Trophoblast cell (in vitro differentiated cells and primary cell): ENCODE measurements at regions not wholly inside any gene's neighbourhood (a gene's known extent, or its start where the extent isn't known, plus 50 kb on each side); places are given as distances from the start of the nearest gene placed in this dataset.
"Not testable (repeated sequence)": the region's sequence is repeated elsewhere in the genome, so short reads cannot be mapped to it uniquely, and the experiment has no call there.

Experiments used
- DNase-seq, 2 donors: peaks; one replicate each; pipeline ENCODE4 v3.0.0-alpha.2; 2016
- H2AFZ ChIP-seq: 2 replicates; pipeline ENCODE4 v1.6.1; 2013; ENCODE audit warnings: low read length, moderate library complexity, mild to moderate bottlenecking; ENCODE audit not compliant: insufficient read depth, poor library complexity
- H2AK5ac ChIP-seq: 2 replicates; pipeline ENCODE4 v1.6.1; 2013; ENCODE audit warnings: mild to moderate bottlenecking, low read length
- H2BK120ac ChIP-seq: 2 replicates; pipeline ENCODE4 v1.6.1; 2013; ENCODE audit warnings: low read length, mild to moderate bottlenecking, moderate library complexity; ENCODE audit not compliant: insufficient read depth, poor library complexity
- H2BK12ac ChIP-seq: 2 replicates; pipeline ENCODE4 v1.6.1; 2013; ENCODE audit warnings: mild to moderate bottlenecking, low read length, moderate library complexity
- H2BK5ac ChIP-seq: 2 replicates; pipeline ENCODE4 v1.6.1; 2013; ENCODE audit warnings: low read length, low read depth, moderate library complexity, mild to moderate bottlenecking; ENCODE audit not compliant: poor library complexity
- H3K14ac ChIP-seq: 2 replicates; pipeline ENCODE4 v1.6.1; 2013; ENCODE audit warnings: mild to moderate bottlenecking, low read length
- H3K18ac ChIP-seq: 2 replicates; pipeline ENCODE4 v1.6.1; 2013; ENCODE audit warnings: mild to moderate bottlenecking, low read length
- H3K23ac ChIP-seq: 2 replicates; pipeline ENCODE4 v1.6.1; 2013; ENCODE audit warnings: low read length
- H3K27ac ChIP-seq: 2 replicates; pipeline ENCODE4 v1.5.1; 2013; ENCODE audit warnings: low read depth, mild to moderate bottlenecking, inconsistent platforms, low read length, moderate library complexity
- H3K27me3 ChIP-seq: 2 replicates; pipeline ENCODE4 v1.6.1; 2013; ENCODE audit warnings: inconsistent platforms, mild to moderate bottlenecking, low read length, moderate library complexity; ENCODE audit not compliant: insufficient read depth
- H3K36me3 ChIP-seq, 2 experiments: 1 replicate in 1 of 2; 2 replicates in 1 of 2; pipeline ENCODE4 v1.6.1; 2013; ENCODE audit warnings: low read length in 2 of 2, mild to moderate bottlenecking in 2 of 2, moderate library complexity in 1 of 2; ENCODE audit not compliant: insufficient read depth in 2 of 2, control insufficient read depth in 1 of 2
- H3K4ac ChIP-seq: 2 replicates; pipeline ENCODE4 v1.6.1; 2013; ENCODE audit warnings: low read depth, mild to moderate bottlenecking, low read length, moderate library complexity
- H3K4me1 ChIP-seq, 2 experiments: 1 replicate in 1 of 2; 2 replicates in 1 of 2; pipeline ENCODE4 v1.6.1; 2013; ENCODE audit warnings: low read length in 2 of 2, mild to moderate bottlenecking in 2 of 2, moderate library complexity in 1 of 2; ENCODE audit not compliant: insufficient read depth in 2 of 2, control insufficient read depth in 1 of 2
- H3K4me2 ChIP-seq: 2 replicates; pipeline ENCODE4 v1.6.1; 2013; ENCODE audit warnings: inconsistent platforms, mild to moderate bottlenecking, low read length, moderate library complexity
- H3K4me3 ChIP-seq: 2 replicates; pipeline ENCODE4 v1.5.1; 2013; ENCODE audit warnings: mild to moderate bottlenecking, low read depth, low read length, inconsistent platforms
- H3K79me1 ChIP-seq: one replicate; pipeline ENCODE4 v1.6.1; 2013; ENCODE audit warnings: low read length
- H3K79me2 ChIP-seq: 2 replicates; pipeline ENCODE4 v1.6.1; 2013; ENCODE audit warnings: low read length, mild to moderate bottlenecking; ENCODE audit not compliant: control insufficient read depth, insufficient read depth, poor library complexity
- H3K9ac ChIP-seq: 2 replicates; pipeline ENCODE4 v1.6.1; 2013; ENCODE audit warnings: mild to moderate bottlenecking, low read length
- H3K9me3 ChIP-seq: 2 replicates; pipeline ENCODE4 v1.6.1; 2013; ENCODE audit warnings: low read depth, mild to moderate bottlenecking, control low read depth, inconsistent platforms, low read length; ENCODE audit not compliant: insufficient read depth
- H4K12ac ChIP-seq: 2 replicates; pipeline ENCODE4 v1.6.1; 2013; ENCODE audit warnings: low read depth, mild to moderate bottlenecking, low read length, moderate library complexity
- H4K8ac ChIP-seq: 2 replicates; pipeline ENCODE4 v1.6.1; 2013; ENCODE audit warnings: low read depth, mild to moderate bottlenecking, low read length, moderate library complexity
- H4K91ac ChIP-seq: one replicate; pipeline ENCODE4 v1.6.1; 2013; ENCODE audit warnings: low read depth, mild to moderate bottlenecking, low read length, moderate library complexity
- WGBS: extraction: QIAGEN DNeasy Blood & Tissue Kit; methylation state at CpG from one replicate; pipeline ENCODE4 v1.1.7; 2013; ENCODE audit warnings: missing lambda C conversion rate; ENCODE audit not compliant: insufficient read length, insufficient coverage; ENCODE audit errors: extremely low coverage; 5-methylcytosine and 5-hydroxymethylcytosine counted together

- H3K4me2 ChIP-seq, H2BK5ac ChIP-seq, H3K23ac ChIP-seq, H3K27ac ChIP-seq, H3K4me1 ChIP-seq, H3K9ac ChIP-seq, H4K8ac ChIP-seq, H3K14ac ChIP-seq, DNase-seq, H3K79me2 ChIP-seq, H3K4me3 ChIP-seq, H2BK120ac ChIP-seq, H3K18ac ChIP-seq, H2AK5ac ChIP-seq, H3K9me3 ChIP-seq, H4K12ac ChIP-seq, H3K4ac ChIP-seq, H2BK12ac ChIP-seq, H3K36me3 ChIP-seq, H4K91ac ChIP-seq, H2AFZ ChIP-seq, H3K79me1 ChIP-seq, H3K27me3 ChIP-seq: not testable (repeated sequence)
- WGBS = no CpG with 5 or more reads among the region's 5 CpGs
Observed at GRCh38 chr15:84393966-84394365, 158.4 kb downstream of the GOLGA6L4 start.

GRCh38 chr15:84395384-84395783 lies 159.8 kb downstream of the GOLGA6L4 start:
- not testable (repeated sequence) for H3K27ac ChIP-seq, H3K4me3 ChIP-seq
- no CpG with 5 or more reads among the region's 11 CpGs for WGBS

GRCh38 chr15:84395881-84396280 lies 160.3 kb downstream of the GOLGA6L4 start:
- not testable (repeated sequence) for H3K36me3 ChIP-seq, H3K79me2 ChIP-seq, H2AK5ac ChIP-seq, H4K91ac ChIP-seq, H3K9ac ChIP-seq, H3K4me1 ChIP-seq, H3K4me3 ChIP-seq, H2BK5ac ChIP-seq, H3K27me3 ChIP-seq, H4K12ac ChIP-seq, H2BK12ac ChIP-seq, H2AFZ ChIP-seq, H2BK120ac ChIP-seq, H3K9me3 ChIP-seq, H3K27ac ChIP-seq, H4K8ac ChIP-seq, H3K4ac ChIP-seq, H3K79me1 ChIP-seq, H3K23ac ChIP-seq, H3K4me2 ChIP-seq, H3K18ac ChIP-seq, H3K14ac ChIP-seq, DNase-seq
- WGBS = no CpG with 5 or more reads among the region's 6 CpGs

More at GRCh38 chr15:84395384-84395783, 159.8 kb downstream of the GOLGA6L4 start:
- not testable (repeated sequence) for H3K9me3 ChIP-seq, DNase-seq, H3K79me2 ChIP-seq, H3K4me2 ChIP-seq, H3K27me3 ChIP-seq, H2AK5ac ChIP-seq, H2BK12ac ChIP-seq, H4K8ac ChIP-seq, H4K91ac ChIP-seq, H3K36me3 ChIP-seq, H3K9ac ChIP-seq, H3K18ac ChIP-seq, H2BK5ac ChIP-seq, H3K4ac ChIP-seq, H4K12ac ChIP-seq, H3K4me1 ChIP-seq, H3K23ac ChIP-seq, H3K14ac ChIP-seq, H3K79me1 ChIP-seq, H2AFZ ChIP-seq, H2BK120ac ChIP-seq

- not testable (repeated sequence) for H3K4ac ChIP-seq, H3K18ac ChIP-seq, H3K23ac ChIP-seq, H3K9ac ChIP-seq, H3K27me3 ChIP-seq, H3K36me3 ChIP-seq, H3K79me1 ChIP-seq, H3K4me3 ChIP-seq, H2AK5ac ChIP-seq, H3K9me3 ChIP-seq, H2BK12ac ChIP-seq, H2AFZ ChIP-seq, DNase-seq, H3K14ac ChIP-seq, H3K4me1 ChIP-seq, H3K27ac ChIP-seq, H4K8ac ChIP-seq, H4K12ac ChIP-seq, H4K91ac ChIP-seq, H2BK5ac ChIP-seq, H3K79me2 ChIP-seq, H2BK120ac ChIP-seq, H3K4me2 ChIP-seq
- no CpG with 5 or more reads among the region's 18 CpGs for WGBS
Observed at GRCh38 chr15:84397066-84397465, 161.5 kb downstream of the GOLGA6L4 start.
